ENCODE measurements at regions not wholly inside any gene's neighbourhood (a gene's known extent, or its start where the extent isn't known, plus 50 kb on each side); places are given as distances from the start of the nearest gene placed in this dataset.

GRCh38 chr4:141439223-141439622 is 197.2 kb upstream of the IL15 start:
- Histone ChIP-seq H3K27ac (ENCODE audit: low read depth in 1 of 2, low read length in 2 of 2) (no peak overlapping the region), H3K9ac (ENCODE audit: low read depth in 1 of 2, low read length in 2 of 2) (no peak overlapping the region), H3K9me3 (ENCODE audit: control insufficient read depth in 4 of 4, low read length in 3 of 4) (no peaks in the 10 kb centered on the region), H3K27me3 (ENCODE audit: control insufficient read depth in 4 of 4, insufficient read depth in 4 of 4, low read length in 3 of 4) (no peaks in the 10 kb centered on the region), H3K4me3 (ENCODE audit: low read depth in 1 of 3, low read length in 3 of 3) (no peak overlapping the region), H3K36me3 (ENCODE audit: control insufficient read depth in 4 of 4, insufficient read depth in 3 of 4, low read depth in 1 of 4, low read length in 3 of 4) (no peaks in the 10 kb centered on the region), H3K4me1 (ENCODE audit: control insufficient read depth in 4 of 4, insufficient read depth in 4 of 4, low read length in 3 of 4) (no peaks in the 10 kb centered on the region)
- no peak for DNase-seq (ENCODE audit: low spot score)
- TF ChIP-seq FOXA2 (IDR thresholded peaks at IDR 0.05) (no peak), JUND (IDR thresholded peaks at IDR 0.05) (no peak), RXRA (IDR thresholded peaks at IDR 0.05) (no peak), HNF4G (IDR thresholded peaks at IDR 0.05) (no peak), TAF1 (conservative IDR thresholded peaks at IDR 0.05) (no peak)
- 86% methylated on average over 1 of the region's 1 CpG for WGBS

DNA sequence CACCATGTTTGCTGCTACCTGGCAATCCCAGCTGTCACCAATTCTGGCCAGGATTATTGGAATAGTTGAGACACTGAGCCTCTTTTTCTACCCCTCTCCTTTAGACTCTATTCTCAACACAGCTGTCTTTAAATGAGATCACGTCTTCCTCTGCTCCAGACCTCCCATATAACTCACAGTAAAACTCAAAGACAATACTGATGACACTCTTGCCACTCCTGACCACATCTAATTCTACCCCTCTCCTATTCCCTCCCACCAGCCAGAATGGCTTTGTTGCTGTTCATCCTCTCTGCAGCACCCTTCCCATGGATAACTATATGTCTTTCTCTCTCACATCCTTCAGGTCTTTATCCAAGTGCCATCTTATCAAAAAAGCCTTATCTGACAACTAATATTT is 188.6 kb upstream of the IL15 start:
- TF ChIP-seq JUND (IDR thresholded peaks at IDR 0.05) (no peak), SP1 (IDR thresholded peaks at IDR 0.05) (no peak), FOXA1 (IDR thresholded peaks at IDR 0.05) (no peak), RAD21 (IDR thresholded peaks at IDR 0.05) (no peak), RXRA (IDR thresholded peaks at IDR 0.05) (no peak), HNF4G (IDR thresholded peaks at IDR 0.05) (no peak), FOXA2 (IDR thresholded peaks at IDR 0.05) (no peak), EGR1 (IDR thresholded peaks at IDR 0.05; ENCODE audit: low read depth in 2 of 2) (no peak), GABPA (IDR thresholded peaks at IDR 0.05 in 1 of 2, conservative IDR thresholded peaks at IDR 0.05 in 1 of 2) (no peak), HNF4A (conservative IDR thresholded peaks at IDR 0.05) (no peak), ATF3 (IDR thresholded peaks at IDR 0.05) (no peak), YY1 (IDR thresholded peaks at IDR 0.05) (no peak), TAF1 (conservative IDR thresholded peaks at IDR 0.05) (no peak), NR2F2 (IDR thresholded peaks at IDR 0.05) (no peak), REST (IDR thresholded peaks at IDR 0.05) (no peak)
- TF ChIP-seq, protein P1, sequence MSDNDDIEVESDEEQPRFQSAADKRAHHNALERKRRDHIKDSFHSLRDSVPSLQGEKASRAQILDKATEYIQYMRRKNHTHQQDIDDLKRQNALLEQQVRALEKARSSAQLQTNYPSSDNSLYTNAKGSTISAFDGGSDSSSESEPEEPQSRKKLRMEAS (IDR thresholded peaks at IDR 0.05) = no peak
- TF ChIP-seq, protein P2, sequence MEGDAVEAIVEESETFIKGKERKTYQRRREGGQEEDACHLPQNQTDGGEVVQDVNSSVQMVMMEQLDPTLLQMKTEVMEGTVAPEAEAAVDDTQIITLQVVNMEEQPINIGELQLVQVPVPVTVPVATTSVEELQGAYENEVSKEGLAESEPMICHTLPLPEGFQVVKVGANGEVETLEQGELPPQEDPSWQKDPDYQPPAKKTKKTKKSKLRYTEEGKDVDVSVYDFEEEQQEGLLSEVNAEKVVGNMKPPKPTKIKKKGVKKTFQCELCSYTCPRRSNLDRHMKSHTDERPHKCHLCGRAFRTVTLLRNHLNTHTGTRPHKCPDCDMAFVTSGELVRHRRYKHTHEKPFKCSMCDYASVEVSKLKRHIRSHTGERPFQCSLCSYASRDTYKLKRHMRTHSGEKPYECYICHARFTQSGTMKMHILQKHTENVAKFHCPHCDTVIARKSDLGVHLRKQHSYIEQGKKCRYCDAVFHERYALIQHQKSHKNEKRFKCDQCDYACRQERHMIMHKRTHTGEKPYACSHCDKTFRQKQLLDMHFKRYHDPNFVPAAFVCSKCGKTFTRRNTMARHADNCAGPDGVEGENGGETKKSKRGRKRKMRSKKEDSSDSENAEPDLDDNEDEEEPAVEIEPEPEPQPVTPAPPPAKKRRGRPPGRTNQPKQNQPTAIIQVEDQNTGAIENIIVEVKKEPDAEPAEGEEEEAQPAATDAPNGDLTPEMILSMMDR (IDR thresholded peaks at IDR 0.05; ENCODE audit: low read depth, low read length, missing input control) = no peak
- TF ChIP-seq, protein P3, sequence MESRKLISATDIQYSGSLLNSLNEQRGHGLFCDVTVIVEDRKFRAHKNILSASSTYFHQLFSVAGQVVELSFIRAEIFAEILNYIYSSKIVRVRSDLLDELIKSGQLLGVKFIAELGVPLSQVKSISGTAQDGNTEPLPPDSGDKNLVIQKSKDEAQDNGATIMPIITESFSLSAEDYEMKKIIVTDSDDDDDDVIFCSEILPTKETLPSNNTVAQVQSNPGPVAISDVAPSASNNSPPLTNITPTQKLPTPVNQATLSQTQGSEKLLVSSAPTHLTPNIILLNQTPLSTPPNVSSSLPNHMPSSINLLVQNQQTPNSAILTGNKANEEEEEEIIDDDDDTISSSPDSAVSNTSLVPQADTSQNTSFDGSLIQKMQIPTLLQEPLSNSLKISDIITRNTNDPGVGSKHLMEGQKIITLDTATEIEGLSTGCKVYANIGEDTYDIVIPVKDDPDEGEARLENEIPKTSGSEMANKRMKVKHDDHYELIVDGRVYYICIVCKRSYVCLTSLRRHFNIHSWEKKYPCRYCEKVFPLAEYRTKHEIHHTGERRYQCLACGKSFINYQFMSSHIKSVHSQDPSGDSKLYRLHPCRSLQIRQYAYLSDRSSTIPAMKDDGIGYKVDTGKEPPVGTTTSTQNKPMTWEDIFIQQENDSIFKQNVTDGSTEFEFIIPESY (IDR thresholded peaks at IDR 0.05) = no peak
- H3K36me3 ChIP-seq (ENCODE audit: control insufficient read depth in 4 of 4, insufficient read depth in 3 of 4, low read depth in 1 of 4, low read length in 3 of 4) = no peaks in the 10 kb centered on the region
- H3K27ac ChIP-seq (ENCODE audit: low read depth in 1 of 2, low read length in 2 of 2) = no peak overlapping the region
- no peaks in the 10 kb centered on the region for H3K9me3 ChIP-seq (ENCODE audit: control insufficient read depth in 4 of 4, low read length in 3 of 4)
- no peaks in the 10 kb centered on the region for H3K4me1 ChIP-seq (ENCODE audit: control insufficient read depth in 4 of 4, insufficient read depth in 4 of 4, low read length in 3 of 4)
- DNase-seq (ENCODE audit: low spot score) = no peak
- H3K27me3 ChIP-seq (ENCODE audit: control insufficient read depth in 4 of 4, insufficient read depth in 4 of 4, low read length in 3 of 4) = no peaks in the 10 kb centered on the region
- no peak overlapping the region for H3K9ac ChIP-seq (ENCODE audit: low read depth in 1 of 2, low read length in 2 of 2)
- 67% methylated on average over 1 of the region's 1 CpG for WGBS
- H3K4me3 ChIP-seq (ENCODE audit: low read depth in 1 of 3, low read length in 3 of 3) = no peak overlapping the region
